ENCODE measurements at regions not wholly inside any gene's neighbourhood (a gene's known extent, or its start where the extent isn't known, plus 50 kb on each side); places are given as distances from the start of the nearest gene placed in this dataset.
A peak's percentile ranks its signal among the peaks of the same experiment; 100 is the strongest.

- no peak for TF ChIP-seq CTCF (conservative IDR thresholded peaks at IDR 0.05; ENCODE audit: control insufficient read depth, insufficient read depth, low read depth, low read length)
- no peak overlapping the region for H3K4me3 ChIP-seq (ENCODE audit: control insufficient read depth, low read depth, low read length)
- no peak for DNase-seq (ENCODE audit: low read depth)
Measured at GRCh38 chr15:100708916-100709315, 106.5 kb downstream of the ASB7 start.

GRCh38 chr15:100710222-100710621 lies 107.8 kb downstream of the ASB7 start:
- no peak overlapping the region for H3K4me3 ChIP-seq (ENCODE audit: control insufficient read depth, low read depth, low read length)
- no peak for TF ChIP-seq CTCF (conservative IDR thresholded peaks at IDR 0.05; ENCODE audit: control insufficient read depth, insufficient read depth, low read depth, low read length)
- DNase-seq (ENCODE audit: low read depth), result no peak

- TF ChIP-seq CTCF (conservative IDR thresholded peaks at IDR 0.05; ENCODE audit: control insufficient read depth, insufficient read depth, low read depth, low read length), result no peak
- no peak overlapping the region for H3K4me3 ChIP-seq (ENCODE audit: control insufficient read depth, low read depth, low read length)
- DNase-seq (ENCODE audit: low read depth), result no peak
Measured at GRCh38 chr15:100710744-100711515, 108.5 kb downstream of the ASB7 start.

GRCh38 chr15:100711516-100712021 lies 109.2 kb downstream of the ASB7 start:
- no peak overlapping the region for H3K4me3 ChIP-seq (ENCODE audit: control insufficient read depth, low read depth, low read length)
- TF ChIP-seq CTCF (conservative IDR thresholded peaks at IDR 0.05; ENCODE audit: control insufficient read depth, insufficient read depth, low read depth, low read length), result no peak
- no peak for DNase-seq (ENCODE audit: low read depth)

GRCh38 chr15:100712226-100712625 lies 109.8 kb downstream of the ASB7 start:
- DNase-seq (ENCODE audit: low read depth), result peak; percentile 82
- no peak for TF ChIP-seq CTCF (conservative IDR thresholded peaks at IDR 0.05; ENCODE audit: control insufficient read depth, insufficient read depth, low read depth, low read length)
- H3K4me3 ChIP-seq (ENCODE audit: control insufficient read depth, low read depth, low read length), result no peak overlapping the region

- H3K4me3 ChIP-seq (ENCODE audit: control insufficient read depth, low read depth, low read length), result no peak overlapping the region
- DNase-seq (ENCODE audit: low read depth), result peak; percentile 72
- no peak for TF ChIP-seq CTCF (conservative IDR thresholded peaks at IDR 0.05; ENCODE audit: control insufficient read depth, insufficient read depth, low read depth, low read length)
Measured at GRCh38 chr15:100713163-100713867, 110.9 kb downstream of the ASB7 start.

All from fibroblast of mammary gland (primary cell).